GM19023 (cell line): ENCODE measurements at regions not wholly inside any gene's neighbourhood (a gene's known extent, or its start where the extent isn't known, plus 50 kb on each side); places are given as distances from the start of the nearest gene placed in this dataset.

Experiments
- ATAC-seq: cut with Tn5 transposase; IDR thresholded peaks from one replicate; pipeline ENCODE4 v1.9.1; 2021; ENCODE audit warnings: mild to moderate bottlenecking, moderate library complexity; ENCODE audit not compliant: unreplicated experiment

DNA sequence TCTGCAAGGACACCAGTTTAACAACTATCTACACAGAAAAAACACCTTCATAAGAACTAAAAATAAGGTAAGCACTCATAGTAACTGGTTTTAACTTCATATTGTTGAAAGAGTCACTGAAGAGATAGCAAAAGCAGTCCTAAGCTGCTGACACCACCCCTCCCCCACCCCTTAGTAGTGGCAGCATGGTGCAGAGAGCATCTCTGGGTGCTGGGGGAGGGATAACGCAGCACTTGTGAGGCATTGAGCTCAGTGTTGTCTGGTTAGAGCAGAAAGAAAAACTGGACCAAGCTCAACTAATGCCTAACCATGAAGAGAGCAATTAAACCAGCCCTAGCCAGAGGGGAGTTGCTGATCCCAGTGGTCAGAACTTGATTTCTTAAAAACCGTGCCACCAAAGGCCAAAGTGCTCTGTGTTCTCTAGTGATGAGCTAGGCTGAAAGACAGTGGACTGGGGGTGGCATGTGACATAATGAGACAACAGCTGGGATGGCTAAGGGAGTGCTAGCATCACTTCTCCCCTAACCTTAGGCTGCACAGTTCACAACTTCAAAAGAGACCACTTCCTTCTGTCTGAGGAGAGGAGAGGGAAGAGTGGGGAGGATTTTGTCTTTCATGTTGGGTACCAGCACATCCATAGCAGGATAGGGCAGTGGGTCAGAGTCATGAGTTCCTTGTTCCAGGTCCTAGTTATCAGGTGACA is 669.3 kb downstream of the PDHA2 start:
- ATAC-seq: no peak

DNA sequence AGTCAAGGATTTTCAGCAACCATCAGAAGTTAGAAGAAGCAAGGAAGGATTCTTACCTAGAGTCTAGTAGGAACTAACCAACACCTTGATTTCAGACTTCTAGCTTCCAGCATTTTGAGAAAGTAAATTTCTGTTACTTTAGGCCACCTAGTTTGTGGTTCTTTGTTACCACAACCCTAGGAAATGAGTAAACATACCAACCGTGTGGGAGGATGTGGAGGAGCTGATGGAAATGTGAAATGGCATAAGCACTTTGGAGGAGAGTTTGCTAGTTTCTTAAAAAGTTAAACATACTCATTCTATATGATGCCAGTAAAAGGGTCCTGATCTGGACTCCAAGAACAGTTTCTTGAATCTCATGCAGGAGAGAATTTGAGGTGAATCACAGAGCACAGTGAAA is 679.4 kb downstream of the PDHA2 start:
- ATAC-seq: no peak

DNA sequence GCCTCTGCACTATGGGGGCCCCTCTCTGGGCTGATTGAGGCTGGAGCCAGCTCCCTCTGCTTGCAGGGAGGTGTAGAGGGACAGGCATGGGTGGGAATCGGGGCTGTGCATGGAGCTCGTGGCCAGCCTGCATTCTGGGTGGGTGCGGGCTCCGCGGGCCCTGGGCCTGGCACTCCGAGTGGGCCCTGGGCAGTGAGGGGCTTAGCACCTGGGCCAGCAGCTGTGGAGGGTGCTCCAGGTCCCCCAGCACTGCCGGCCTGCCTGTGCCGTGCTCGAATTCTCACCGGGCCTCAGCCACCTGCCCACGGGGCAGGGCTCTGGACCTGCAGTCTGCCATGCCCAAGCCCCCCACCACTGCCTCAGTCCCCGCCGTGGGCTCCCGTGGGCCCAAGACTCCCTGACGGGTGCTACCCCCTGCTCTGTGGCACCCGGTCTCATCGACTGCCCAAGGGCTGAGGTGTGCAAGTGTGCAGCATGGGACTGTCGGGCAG is 681.2 kb downstream of the PDHA2 start:
- no peak for ATAC-seq

DNA sequence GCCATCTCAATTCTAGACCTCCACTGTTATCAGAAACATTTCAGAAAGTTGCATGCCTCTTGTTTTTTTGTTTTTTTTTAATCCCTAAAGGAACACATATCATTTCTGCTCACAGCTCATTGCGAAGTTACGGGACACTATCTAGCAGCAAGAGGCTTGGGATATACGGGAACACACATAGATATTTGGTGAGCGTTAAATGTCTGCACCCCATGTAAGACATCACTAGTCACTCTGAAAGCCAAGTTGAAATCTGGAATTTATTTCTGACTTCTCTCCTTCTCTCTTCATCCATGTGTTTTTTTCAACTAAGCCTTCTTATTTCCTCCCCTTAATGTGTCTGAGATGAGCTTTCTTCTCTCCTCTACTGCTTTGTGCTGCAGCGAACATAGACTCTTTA is 683.7 kb downstream of the PDHA2 start:
- no peak for ATAC-seq

DNA sequence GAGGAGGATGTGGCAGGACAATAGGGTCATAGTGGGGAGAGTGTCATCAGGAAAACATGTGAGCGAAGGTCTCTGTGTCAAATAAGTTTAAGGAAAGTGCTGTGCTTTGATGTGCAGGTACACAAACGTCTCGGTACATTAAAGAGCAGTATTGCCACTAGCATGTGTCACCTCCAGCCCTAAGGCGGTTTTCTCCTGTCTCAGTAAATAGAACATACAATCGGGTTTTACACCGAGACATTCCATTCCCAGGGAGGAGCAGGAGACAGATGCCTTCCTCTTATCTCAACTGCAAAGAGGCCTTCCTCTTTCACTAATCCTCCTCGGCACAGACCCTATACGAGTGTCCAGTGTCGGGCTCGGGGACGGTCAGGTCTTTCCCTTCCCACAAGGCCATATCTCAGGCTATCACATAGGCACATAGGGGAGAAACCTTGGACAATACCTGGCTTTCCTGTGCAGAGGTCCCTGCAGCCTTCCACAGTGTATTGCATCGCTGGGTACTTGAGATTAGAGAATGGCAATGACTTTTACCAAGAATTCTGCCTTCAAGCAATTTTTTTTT is 684.5 kb downstream of the PDHA2 start:
- no peak for ATAC-seq

DNA sequence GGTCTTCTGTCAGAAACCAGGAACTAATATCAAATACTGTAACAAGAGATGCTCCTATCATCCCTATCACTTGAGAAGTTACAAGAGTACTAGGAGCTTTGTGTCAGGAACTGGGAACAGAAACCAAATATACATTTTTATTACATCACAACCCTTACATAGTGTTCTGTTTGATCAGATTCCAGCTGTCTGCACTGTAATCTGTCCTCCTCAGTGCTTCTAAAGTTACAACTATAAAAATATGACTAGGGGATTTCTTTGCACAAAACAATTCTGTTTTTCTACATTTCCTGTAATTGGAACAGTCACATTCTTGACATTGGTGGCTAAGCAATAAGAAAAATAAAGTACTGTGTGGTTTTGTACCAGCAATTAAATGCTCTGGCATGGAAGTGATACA is 686.0 kb downstream of the PDHA2 start:
- no peak for ATAC-seq

DNA sequence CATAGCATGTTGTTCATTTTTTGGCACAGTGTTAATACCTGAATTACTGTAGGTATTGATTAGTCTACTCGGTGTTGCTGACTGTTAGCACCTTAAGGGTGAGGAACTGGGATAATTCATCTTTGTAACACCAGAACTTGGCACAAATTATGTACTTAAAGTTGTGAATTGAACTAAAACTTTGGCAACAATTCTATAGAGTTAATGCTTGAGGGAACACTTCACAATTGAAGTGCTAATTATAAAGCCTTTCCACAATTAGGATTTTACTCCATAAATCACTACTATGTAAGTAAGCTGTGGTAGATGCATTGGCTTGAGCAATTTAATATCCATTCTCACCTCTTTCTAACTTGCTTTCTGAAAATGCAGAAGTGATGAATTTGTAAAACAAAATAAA is 686.7 kb downstream of the PDHA2 start:
- ATAC-seq: no peak

DNA sequence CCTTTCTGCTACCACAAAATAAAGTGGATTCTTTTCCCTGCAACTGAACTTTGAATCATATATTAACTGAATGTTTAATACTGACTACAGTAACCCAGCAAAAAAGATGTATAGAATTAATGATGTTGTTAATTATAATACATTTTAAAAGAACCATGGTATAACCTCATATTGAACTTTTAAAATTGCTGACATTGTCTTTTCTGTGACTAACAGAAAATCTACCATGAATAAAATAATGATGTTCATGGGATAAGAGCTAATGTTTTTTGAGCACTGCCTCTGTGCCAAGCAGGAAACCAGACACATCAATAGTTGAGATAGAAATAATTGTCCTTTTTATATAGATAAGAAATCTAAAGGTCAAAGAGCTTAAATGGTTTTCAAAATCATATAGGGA is 691.9 kb downstream of the PDHA2 start:
- no peak for ATAC-seq

DNA sequence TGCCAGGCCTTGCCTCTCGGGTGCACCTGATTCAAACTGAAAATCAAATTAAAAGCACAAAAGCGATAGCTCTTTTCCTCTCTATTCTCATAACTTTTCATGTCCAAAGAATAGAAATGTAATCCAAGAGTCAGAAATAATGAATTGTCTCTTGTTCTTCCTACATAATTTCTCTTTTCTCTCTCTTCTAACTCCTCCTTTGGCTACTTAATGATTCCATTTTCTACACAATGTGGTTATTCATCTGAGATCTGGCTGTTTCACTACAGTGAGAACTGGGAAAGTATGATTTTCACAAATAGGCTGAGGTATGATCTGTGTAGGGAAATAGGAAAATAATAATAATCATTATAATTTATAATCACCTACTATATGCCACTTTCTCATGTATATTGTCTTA is 703.5 kb downstream of the PDHA2 start:
- no peak for ATAC-seq

DNA sequence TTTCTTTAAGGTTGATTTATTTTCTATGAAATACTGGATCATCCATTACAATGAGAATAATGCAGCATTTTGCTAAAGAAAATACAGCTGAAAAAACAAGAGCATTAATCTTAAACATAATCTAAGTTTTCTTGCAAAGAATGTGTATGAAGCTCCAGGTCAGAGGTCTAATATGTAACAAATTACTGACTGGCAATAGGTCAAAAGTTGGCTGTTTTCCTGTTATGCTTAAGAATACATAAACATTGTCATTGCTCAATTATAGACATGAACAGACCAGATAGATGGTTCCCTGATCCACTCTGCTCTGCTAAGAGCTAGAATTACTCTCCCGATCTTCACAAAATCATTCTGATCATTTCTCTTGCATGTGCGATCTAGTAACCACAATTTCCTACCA is 718.6 kb downstream of the PDHA2 start:
- no peak for ATAC-seq

DNA sequence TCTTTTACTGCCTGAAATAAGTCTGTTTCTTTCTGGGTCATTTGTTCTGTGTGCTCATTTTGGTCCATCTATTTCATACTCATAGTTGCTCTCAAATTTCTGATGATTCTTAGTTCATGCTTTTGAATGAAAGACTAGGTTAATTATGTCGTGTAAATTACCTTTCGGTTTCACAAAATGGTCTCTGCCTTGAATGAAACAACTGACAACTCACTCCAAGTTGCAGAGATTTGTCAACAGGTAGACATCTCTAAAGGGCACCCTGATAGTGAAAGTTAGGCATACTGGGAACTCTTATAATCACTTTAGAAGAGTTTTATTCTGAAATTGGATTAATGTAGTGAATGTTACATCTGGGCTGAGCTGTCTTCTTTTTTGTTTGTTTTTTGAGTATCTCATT is 726.9 kb downstream of the PDHA2 start:
- no peak for ATAC-seq

DNA sequence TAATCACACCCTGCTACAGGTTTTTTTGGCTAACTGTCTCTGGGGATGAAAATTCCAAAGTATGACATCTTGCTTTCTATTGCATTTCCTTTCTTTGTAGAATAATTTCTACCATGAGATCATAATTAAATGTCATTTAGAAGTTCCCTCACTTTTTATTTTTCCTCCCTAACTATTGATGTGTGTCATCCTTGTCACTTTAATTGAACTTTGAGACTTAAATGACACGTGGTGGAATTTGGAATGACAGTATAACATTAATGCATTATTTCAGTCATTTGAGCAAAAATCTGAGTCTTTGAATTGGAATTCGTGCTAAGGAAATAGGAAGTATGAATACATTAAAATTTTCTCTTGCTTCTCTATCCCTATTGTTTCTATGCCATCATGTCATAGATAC is 745.4 kb downstream of the PDHA2 start:
- ATAC-seq: no peak

DNA sequence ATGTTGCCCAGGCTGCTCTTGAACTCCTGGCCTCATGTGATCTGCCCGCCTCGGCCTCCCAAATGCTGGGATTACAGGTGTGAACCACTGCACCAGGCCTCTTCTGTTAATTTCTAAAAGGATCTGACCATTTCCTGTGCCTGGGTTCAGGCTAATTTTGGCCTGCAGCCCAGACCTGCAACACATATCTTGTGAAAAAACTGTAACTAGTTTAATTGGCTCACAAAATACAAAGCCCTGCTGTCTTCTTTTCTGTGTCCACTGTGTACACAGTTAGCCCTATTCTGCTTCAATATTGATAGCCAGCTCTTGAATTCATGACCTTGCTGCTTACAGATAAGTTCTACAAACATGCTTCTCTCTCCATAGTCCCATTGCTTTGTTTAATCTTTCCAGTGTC is 753.5 kb downstream of the PDHA2 start:
- ATAC-seq: no peak

DNA sequence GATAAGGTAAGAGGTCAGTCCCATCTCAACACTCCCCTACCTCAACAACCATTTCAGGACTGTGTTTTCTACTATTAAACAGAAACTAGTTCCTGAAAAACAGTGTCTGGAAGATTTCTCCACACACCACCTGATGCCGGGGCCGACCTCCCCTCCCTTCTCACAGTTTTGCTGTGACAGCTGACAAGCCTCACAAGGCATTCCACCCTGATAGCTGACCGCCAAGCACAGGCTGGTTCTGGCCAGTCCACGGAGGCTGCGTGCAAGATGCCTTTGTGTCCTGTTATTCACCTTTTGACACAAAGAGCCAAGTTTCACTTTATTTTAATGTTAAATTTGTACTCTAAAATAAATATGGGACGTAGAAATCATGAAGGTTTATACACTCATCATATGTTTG is 758.6 kb downstream of the PDHA2 start:
- no peak for ATAC-seq

DNA sequence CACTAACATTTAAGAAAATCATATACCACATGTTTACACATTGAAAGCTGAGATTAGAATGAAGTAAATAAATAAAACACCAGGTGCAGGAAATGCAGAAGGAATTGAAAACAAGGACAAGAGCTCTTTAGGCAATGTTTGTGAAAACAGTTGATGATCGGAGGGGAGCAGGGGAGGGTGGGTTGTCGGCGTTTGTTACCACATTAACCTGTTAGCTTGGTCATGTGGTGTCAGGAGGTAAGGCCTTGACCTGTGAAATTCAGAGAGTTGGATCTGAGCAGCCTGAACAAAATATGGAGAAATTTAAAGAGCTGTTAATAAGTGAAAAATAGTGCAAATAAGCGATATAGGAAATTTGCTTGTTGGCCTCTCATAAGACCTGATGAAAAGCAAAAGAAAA is 759.9 kb downstream of the PDHA2 start:
- no peak for ATAC-seq

DNA sequence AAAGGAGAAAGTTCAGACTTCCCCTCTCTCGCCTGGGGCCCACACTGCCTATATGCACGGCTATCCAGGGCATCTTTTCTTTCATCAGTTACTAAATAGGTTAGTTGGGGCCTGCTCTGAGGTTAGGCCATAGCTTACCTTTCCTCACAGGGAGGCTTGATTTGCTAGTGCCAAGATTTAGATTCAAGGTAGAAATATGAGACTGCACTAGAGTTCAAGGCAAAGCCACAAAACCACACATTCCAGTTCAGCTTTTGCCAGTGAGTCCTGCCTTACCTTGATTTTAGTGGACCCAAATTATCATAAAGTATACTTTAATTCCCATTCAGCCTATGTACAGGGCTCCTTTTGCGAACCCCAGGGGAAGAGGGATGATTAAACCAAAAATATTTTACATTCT is 762.8 kb downstream of the PDHA2 start:
- ATAC-seq: no peak

DNA sequence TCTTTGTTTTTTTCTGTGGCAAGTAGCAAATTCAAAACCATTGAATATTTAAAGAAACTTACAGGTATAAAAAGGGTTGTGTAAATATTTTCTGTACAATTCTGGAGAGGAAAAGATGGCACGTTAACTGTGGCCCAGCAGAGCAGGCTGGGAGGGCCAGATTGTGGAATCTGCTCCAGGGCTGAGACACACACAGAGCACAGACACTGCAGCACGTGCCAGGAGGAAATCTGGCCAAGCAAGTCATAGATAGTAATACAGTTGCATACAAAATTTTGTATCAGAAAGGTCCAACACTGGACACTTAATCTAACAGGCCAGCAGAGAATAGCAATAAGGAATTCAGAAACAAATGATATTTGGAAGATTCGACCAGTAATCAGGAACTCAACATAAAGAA is 763.7 kb downstream of the PDHA2 start:
- ATAC-seq: no peak

DNA sequence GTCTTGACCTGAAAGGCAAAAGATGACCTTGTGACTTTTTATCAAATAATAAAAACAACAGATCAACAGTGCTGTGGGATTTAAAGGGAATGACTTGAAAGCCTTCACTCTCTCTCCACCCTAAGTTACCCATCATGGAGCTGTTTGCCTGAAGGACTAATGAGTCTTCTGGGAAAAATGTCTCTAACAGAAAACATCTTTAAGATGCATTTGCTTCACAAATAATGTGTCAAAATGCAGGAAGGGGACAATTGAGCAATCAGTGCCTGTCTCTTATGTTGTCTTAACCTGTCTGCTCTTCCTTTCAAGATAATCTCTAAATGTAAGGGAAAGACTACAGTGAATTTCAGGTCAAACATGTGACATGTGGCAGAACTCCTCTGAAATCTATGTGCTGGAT is 766.6 kb downstream of the PDHA2 start:
- no peak for ATAC-seq

DNA sequence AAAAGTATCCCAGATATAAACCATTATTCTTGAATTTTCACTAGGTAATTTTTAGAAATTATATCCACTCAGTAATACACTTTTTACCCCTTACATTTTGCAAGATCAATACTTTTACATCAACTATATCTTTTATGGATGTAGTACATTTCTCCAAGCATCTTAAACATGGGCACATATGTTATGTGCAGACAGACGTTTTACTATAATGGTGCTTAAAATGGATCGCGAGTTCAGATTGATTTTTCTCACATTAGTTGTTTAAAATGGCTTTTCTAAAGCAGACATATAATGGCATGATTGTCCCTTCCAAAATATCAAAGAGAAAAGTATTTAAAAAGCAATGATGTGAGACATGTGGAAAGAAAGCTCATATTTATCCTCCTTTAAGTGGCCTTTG is 786.1 kb downstream of the PDHA2 start:
- ATAC-seq: no peak

DNA sequence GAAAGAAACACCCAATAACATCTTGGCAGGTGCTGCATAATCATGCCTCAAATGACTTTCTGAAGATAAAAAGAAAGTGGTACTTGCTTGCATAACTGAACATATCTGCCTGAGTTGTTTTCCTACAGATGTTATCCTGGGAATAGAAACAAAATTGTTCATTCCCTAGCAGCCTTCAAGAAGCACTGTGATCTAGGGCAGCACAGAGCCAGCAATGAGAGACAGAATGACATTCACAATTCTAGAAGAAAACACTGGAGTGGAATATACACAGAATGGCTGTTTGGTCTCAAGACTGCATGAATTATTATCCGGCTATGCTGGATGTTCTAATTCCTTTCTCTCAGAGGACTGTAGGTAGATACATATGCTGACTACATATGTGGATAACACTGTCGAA is 790.9 kb downstream of the PDHA2 start:
- no peak for ATAC-seq

DNA sequence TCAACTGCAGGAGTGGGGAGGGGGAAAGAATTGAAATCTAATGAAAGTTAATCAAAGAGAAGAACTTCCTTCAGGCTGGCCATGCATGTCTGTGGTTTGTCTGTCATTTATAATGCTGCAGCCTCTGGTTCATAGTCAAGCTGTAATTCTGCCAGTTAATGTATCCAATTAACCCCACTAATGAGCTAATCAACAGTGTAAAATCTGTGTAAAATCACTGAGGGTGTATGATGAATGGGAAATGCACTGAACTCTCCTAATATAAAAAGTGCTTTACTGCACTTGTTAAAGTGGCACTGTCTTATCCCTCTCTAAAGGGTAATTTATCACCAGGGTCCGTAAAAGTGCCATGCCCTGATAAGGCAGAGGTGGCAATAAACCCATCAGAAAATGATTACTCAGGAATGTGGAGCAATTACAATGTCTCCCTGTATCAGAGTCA is 798.1 kb downstream of the PDHA2 start:
- ATAC-seq: no peak

DNA sequence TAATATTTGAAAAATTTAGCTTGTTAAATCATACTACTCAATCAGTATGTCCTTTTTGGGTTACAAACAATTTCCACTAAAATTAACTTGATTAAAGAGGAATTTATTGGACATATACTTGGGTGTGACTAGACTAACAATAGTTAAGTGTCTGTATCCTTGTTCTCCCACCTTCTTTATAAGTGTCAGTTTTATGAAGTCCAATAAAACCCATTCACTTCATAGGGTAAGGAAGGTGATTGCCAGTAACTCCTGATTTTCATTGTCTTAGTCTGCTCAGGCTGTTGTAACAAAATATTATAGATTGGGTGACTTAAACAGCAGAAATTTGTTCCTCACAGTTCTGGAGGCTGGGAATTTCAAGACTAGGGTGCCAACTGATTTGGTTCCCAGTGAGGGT is 800.0 kb downstream of the PDHA2 start:
- ATAC-seq: no peak

DNA sequence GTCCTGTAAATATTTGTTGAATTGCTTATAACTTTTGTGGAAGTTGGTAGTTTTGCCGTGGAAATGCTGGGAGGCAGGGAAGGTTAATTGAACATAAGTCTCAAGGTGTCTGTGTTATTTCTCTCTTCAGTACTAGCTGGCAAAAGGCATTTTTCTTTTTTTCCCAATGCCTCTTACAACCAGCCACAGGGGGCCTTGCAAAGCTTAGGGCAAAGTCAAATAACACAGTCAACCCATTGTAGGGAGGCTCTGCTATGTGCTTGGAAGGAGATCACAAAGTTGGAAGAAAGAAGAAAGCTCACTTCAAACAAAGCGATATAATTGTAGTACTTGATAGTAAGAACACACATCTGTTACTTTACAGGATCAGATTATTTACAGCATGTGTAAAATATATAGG is 802.6 kb downstream of the PDHA2 start:
- no peak for ATAC-seq
